WTC11 (cell line): ENCODE measurements at regions not wholly inside any gene's neighbourhood (a gene's known extent, or its start where the extent isn't known, plus 50 kb on each side); places are given as distances from the start of the nearest gene placed in this dataset.
A peak's percentile ranks its signal among the peaks of the same experiment; 100 is the strongest.

ENCODE experiments used
- ATAC-seq: fragments of 200-7000 bp; cut with Tn5 transposase; 2 replicates; pipeline ENCODE4 v1.10.0; 2021; ENCODE audit warnings: mild to moderate bottlenecking, moderate library complexity
- CTCF ChIA-PET: fragments of 300-600 bp; sonication (Branson Sonifier 250); formaldehyde crosslinking; loops from one replicate; lab custom pipeline; 2021; ENCODE audit warnings: antibody characterized with exemption; lab: Charles Lee
- POLR2A ChIA-PET: fragments of 350-600 bp; sonication (Branson Sonifier 250); formaldehyde crosslinking; loops from one replicate; lab custom pipeline; 2021; ENCODE audit warnings: antibody characterized with exemption; lab: Charles Lee
- DNase-seq: peaks from one replicate; pipeline ENCODE4 v3.0.0; 2021; ENCODE audit warnings: low spot score
- H3K27ac Mint-ChIP-seq: 2 replicates; pipeline ENCODE4 v1.8.0; 2021; ENCODE audit warnings: mixed read lengths
- H3K27me3 Mint-ChIP-seq: 2 replicates; pipeline ENCODE4 v1.8.0; 2021; ENCODE audit warnings: low read depth, mild to moderate bottlenecking, moderate library complexity, mixed read lengths
- H3K36me3 Mint-ChIP-seq: 2 replicates; pipeline ENCODE4 v1.8.0; 2021; ENCODE audit warnings: mixed read lengths
- H3K4me1 Mint-ChIP-seq: 2 replicates; pipeline ENCODE4 v1.8.0; 2022; ENCODE audit warnings: mixed read lengths
- H3K4me3 Mint-ChIP-seq: 2 replicates; pipeline ENCODE4 v1.8.0; 2021; ENCODE audit warnings: mild to moderate bottlenecking, moderate library complexity, mixed read lengths
- H3K9me3 Mint-ChIP-seq: 2 replicates; pipeline ENCODE4 v1.8.0; 2021; ENCODE audit warnings: mixed read lengths
- AFF4 ChIP-seq: sonication (generic); formaldehyde crosslinking; IDR thresholded peaks from 2 replicates; pipeline ENCODE4 v1.8.1; 2023; ENCODE audit warnings: mild to moderate bottlenecking, missing genetic modification reagents, borderline replicate concordance
- AR ChIP-seq: fragments of 250-450 bp; sonication (Bioruptor Pico); IDR thresholded peaks from 2 replicates; pipeline ENCODE4 v1.9.0; 2021; ENCODE audit warnings: mild to moderate bottlenecking
- ATF2 ChIP-seq: sonication (generic); formaldehyde crosslinking; IDR thresholded peaks from 2 replicates; pipeline ENCODE4 v1.8.1; 2022; ENCODE audit warnings: low read depth, missing genetic modification reagents, borderline replicate concordance
- FOXJ3 ChIP-seq: sonication (generic); formaldehyde crosslinking; IDR thresholded peaks from 2 replicates; pipeline ENCODE4 v1.9.0; 2021; ENCODE audit warnings: missing genetic modification reagents, mild to moderate bottlenecking, borderline replicate concordance
- FOXK1 ChIP-seq: sonication (generic); formaldehyde crosslinking; IDR thresholded peaks from 2 replicates; pipeline ENCODE4 v1.8.0; 2022; ENCODE audit warnings: mild to moderate bottlenecking, moderate library complexity, missing genetic modification reagents
- GRHL2 ChIP-seq: fragments of 250-450 bp; sonication (Bioruptor Pico); IDR thresholded peaks from 2 replicates; pipeline ENCODE4 v1.8.0; 2022; ENCODE audit warnings: mild to moderate bottlenecking, moderate library complexity; ENCODE audit not compliant: insufficient replicate concordance, severe bottlenecking
- HMGXB4 ChIP-seq: sonication (generic); formaldehyde crosslinking; IDR thresholded peaks from 2 replicates; pipeline ENCODE4 v1.8.1; 2023; ENCODE audit warnings: mild to moderate bottlenecking, moderate library complexity, missing genetic modification reagents
- IRF1 ChIP-seq: sonication (generic); formaldehyde crosslinking; IDR thresholded peaks from 2 replicates; pipeline ENCODE4 v1.8.0; 2023; ENCODE audit warnings: missing genetic modification reagents
- JUN ChIP-seq: sonication (generic); formaldehyde crosslinking; IDR thresholded peaks from 2 replicates; pipeline ENCODE4 v1.8.0; 2023; ENCODE audit warnings: mild to moderate bottlenecking, missing genetic modification reagents
- MYBL2 ChIP-seq: sonication (generic); formaldehyde crosslinking; IDR thresholded peaks from 2 replicates; pipeline ENCODE4 v1.8.1; 2023; ENCODE audit warnings: mild to moderate bottlenecking, moderate library complexity, missing genetic modification reagents
- NFATC4 ChIP-seq: fragments of 250-450 bp; sonication (Bioruptor Pico); IDR thresholded peaks from 2 replicates; pipeline ENCODE4 v1.9.0; 2021; ENCODE audit warnings: mild to moderate bottlenecking
- NR2C2 ChIP-seq: sonication (generic); formaldehyde crosslinking; IDR thresholded peaks from 2 replicates; pipeline ENCODE4 v1.8.0; 2022; ENCODE audit warnings: mild to moderate bottlenecking, missing genetic modification reagents
- PRDM15 ChIP-seq: sonication (generic); formaldehyde crosslinking; IDR thresholded peaks from 2 replicates; pipeline ENCODE4 v1.8.0; 2022; ENCODE audit warnings: missing genetic modification reagents
- RORB ChIP-seq: fragments of 250-450 bp; sonication (Bioruptor Pico); IDR thresholded peaks from 2 replicates; pipeline ENCODE4 v1.9.0; 2021; ENCODE audit warnings: mild to moderate bottlenecking
- SMAD3 ChIP-seq: sonication (generic); formaldehyde crosslinking; IDR thresholded peaks from 2 replicates; pipeline ENCODE4 v1.8.0; 2022; ENCODE audit warnings: missing genetic modification reagents, mild to moderate bottlenecking, borderline replicate concordance
- ZBTB21 ChIP-seq: sonication (generic); formaldehyde crosslinking; IDR thresholded peaks from 2 replicates; pipeline ENCODE4 v1.8.1; 2023; ENCODE audit warnings: mild to moderate bottlenecking, missing genetic modification reagents, borderline replicate concordance
- ZNF396 ChIP-seq: fragments of 250-450 bp; sonication (Bioruptor Pico); IDR thresholded peaks from 2 replicates; pipeline ENCODE4 v1.8.0; 2021; ENCODE audit warnings: mild to moderate bottlenecking, moderate library complexity, borderline replicate concordance

- H3K27me3 Mint-ChIP-seq, result no peaks in the 10 kb centered on the region; the same call in 1 of the 2 replicates
- 0 out of 2 replicates have a peak overlapping the region, but pooled peaks have one; percentile 10 for H3K27ac Mint-ChIP-seq
- ATAC-seq, result no peak
- no peak overlapping the region for H3K4me3 Mint-ChIP-seq
- TF ChIP-seq MYBL2 (CRISPR knock-in tag), result no peak
- no peak for TF ChIP-seq ZBTB21 (CRISPR knock-in tag)
- no peak for TF ChIP-seq HMGXB4 (CRISPR knock-in tag)
- no peak for TF ChIP-seq AFF4 (CRISPR knock-in tag)
- TF ChIP-seq NFATC4, result no peak
- no peak for TF ChIP-seq GRHL2 (CRISPR knock-in tag)
- TF ChIP-seq FOXJ3 (CRISPR knock-in tag), result no peak
- TF ChIP-seq RORB (CRISPR knock-in tag), result no peak
- TF ChIP-seq IRF1 (CRISPR knock-in tag), result no peak
- TF ChIP-seq AR, result no peak
- no peak for TF ChIP-seq FOXK1 (CRISPR knock-in tag)
- no peak for TF ChIP-seq NR2C2 (CRISPR knock-in tag)
- no peak for TF ChIP-seq PRDM15 (CRISPR knock-in tag)
- no peak for TF ChIP-seq SMAD3 (CRISPR knock-in tag)
- no peak for TF ChIP-seq ATF2 (CRISPR knock-in tag)
- no peak for TF ChIP-seq JUN (CRISPR knock-in tag)
- no peak for TF ChIP-seq ZNF396 (CRISPR knock-in tag)
- POLR2A ChIA-PET, result no interaction called here
- no peak for DNase-seq
- peaks cover 31% of the 10 kb centered on the region for H3K9me3 Mint-ChIP-seq
- CTCF ChIA-PET, result no interaction called here
- H3K36me3 Mint-ChIP-seq, result peaks cover 20% of the 10 kb centered on the region
- H3K4me1 Mint-ChIP-seq, result peaks cover 15% of the 10 kb centered on the region
Measured at GRCh38 chr2:226644399-226644865, 155.2 kb downstream of the IRS1 start.
